ENCODE measurements at regions not wholly inside any gene's neighbourhood (a gene's known extent, or its start where the extent isn't known, plus 50 kb on each side); places are given as distances from the start of the nearest gene placed in this dataset.

DNA sequence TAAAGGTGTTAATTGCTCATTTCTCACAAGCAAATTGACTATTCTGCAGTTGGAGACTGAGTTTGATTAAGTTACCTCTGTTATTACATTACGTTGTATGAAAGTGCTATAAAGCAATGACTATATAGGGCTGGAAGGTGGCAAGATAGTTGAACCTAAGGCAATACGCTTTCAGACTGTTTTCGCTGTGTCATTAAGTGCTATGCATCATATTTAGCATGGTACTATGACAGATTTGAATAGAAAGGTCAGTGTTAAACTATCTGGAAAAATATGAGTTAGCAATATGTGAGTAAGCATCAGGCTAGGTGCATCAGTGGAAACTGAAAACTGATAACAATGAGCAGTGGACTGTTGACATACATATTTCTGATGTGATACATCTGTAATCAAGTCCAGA lies 206.0 kb upstream of the ARHGAP24 start:
- Histone ChIP-seq H3K27ac (ENCODE audit: low read depth, low read length) (no peak overlapping the region), H3K18ac (ENCODE audit: low read length) (no peak overlapping the region), H3K23ac (ENCODE audit: low read length) (no peak overlapping the region), H3K9me3 (ENCODE audit: insufficient read depth, low read depth, low read length) (no peaks in the 10 kb centered on the region), H2AK5ac (ENCODE audit: low read length) (no peak overlapping the region), H3K4me1 (ENCODE audit: control insufficient read depth in 1 of 2, insufficient read depth in 2 of 2, low read length in 2 of 2) (no peaks in the 10 kb centered on the region), H3K27me3 (ENCODE audit: insufficient read depth, low read length) (no peaks in the 10 kb centered on the region), H3K14ac (ENCODE audit: low read length) (no peak overlapping the region), H2AFZ (ENCODE audit: insufficient read depth, low read length, poor library complexity) (no peak overlapping the region), H3K36me3 (ENCODE audit: control insufficient read depth in 1 of 2, insufficient read depth in 2 of 2, low read length in 2 of 2) (no peaks in the 10 kb centered on the region), H3K4me3 (ENCODE audit: low read depth, low read length) (no peak overlapping the region), H2BK12ac (ENCODE audit: low read length) (no peak overlapping the region), H4K91ac (ENCODE audit: low read depth, low read length) (no peak overlapping the region), H4K12ac (ENCODE audit: low read depth, low read length) (no peak overlapping the region), H2BK5ac (ENCODE audit: low read depth, low read length, poor library complexity) (no peak overlapping the region), H3K4ac (ENCODE audit: low read depth, low read length) (no peak overlapping the region), H3K4me2 (ENCODE audit: low read length) (no peak overlapping the region), H2BK120ac (ENCODE audit: insufficient read depth, low read length, poor library complexity) (no peak overlapping the region), H3K79me2 (ENCODE audit: control insufficient read depth, insufficient read depth, low read length, poor library complexity) (no peaks in the 10 kb centered on the region), H3K79me1 (ENCODE audit: low read length) (no peaks in the 10 kb centered on the region), H3K9ac (ENCODE audit: low read length) (no peak overlapping the region), H4K8ac (ENCODE audit: low read depth, low read length) (no peak overlapping the region)
- DNase-seq: no peak
- WGBS (ENCODE audit: extremely low coverage, insufficient coverage, insufficient read length): no CpG with 5 or more reads among the region's 3 CpGs

DNA sequence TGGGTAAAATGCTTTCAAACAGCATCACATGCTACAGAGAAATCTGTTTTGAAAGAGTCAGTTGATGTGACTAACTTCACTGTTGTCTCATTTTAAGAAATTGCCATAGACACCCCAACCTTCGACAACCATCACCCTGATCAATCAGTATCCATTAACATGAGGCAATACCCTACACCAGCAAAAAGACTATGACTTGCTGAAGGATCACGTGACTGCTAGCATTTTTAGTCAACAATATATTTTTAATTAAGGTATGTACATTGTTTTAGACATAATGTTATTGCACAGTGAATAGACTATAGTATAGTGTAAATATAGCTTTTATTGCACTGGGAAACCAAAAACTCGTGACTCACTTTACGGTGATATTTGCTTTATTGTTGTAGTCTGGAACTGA lies 200.0 kb upstream of the ARHGAP24 start:
- DNase-seq: no peak
- no peak overlapping the region for H4K12ac ChIP-seq (ENCODE audit: low read depth, low read length)
- no peak overlapping the region for H3K9ac ChIP-seq (ENCODE audit: low read length)
- H3K4ac ChIP-seq (ENCODE audit: low read depth, low read length): no peak overlapping the region
- H3K18ac ChIP-seq (ENCODE audit: low read length): no peak overlapping the region
- no peak overlapping the region for H3K4me2 ChIP-seq (ENCODE audit: low read length)
- H2BK12ac ChIP-seq (ENCODE audit: low read length): no peak overlapping the region
- WGBS (ENCODE audit: extremely low coverage, insufficient coverage, insufficient read length): no CpG with 5 or more reads among the region's 4 CpGs
- H3K14ac ChIP-seq (ENCODE audit: low read length): no peak overlapping the region
- H4K91ac ChIP-seq (ENCODE audit: low read depth, low read length): no peak overlapping the region
- H3K27ac ChIP-seq (ENCODE audit: low read depth, low read length): no peak overlapping the region
- no peak overlapping the region for H2BK5ac ChIP-seq (ENCODE audit: low read depth, low read length, poor library complexity)
- no peak overlapping the region for H4K8ac ChIP-seq (ENCODE audit: low read depth, low read length)
- H3K36me3 ChIP-seq (ENCODE audit: control insufficient read depth in 1 of 2, insufficient read depth in 2 of 2, low read length in 2 of 2): no peaks in the 10 kb centered on the region
- no peak overlapping the region for H3K4me3 ChIP-seq (ENCODE audit: low read depth, low read length)
- H3K79me2 ChIP-seq (ENCODE audit: control insufficient read depth, insufficient read depth, low read length, poor library complexity): no peaks in the 10 kb centered on the region
- no peaks in the 10 kb centered on the region for H3K9me3 ChIP-seq (ENCODE audit: insufficient read depth, low read depth, low read length)
- no peaks in the 10 kb centered on the region for H3K27me3 ChIP-seq (ENCODE audit: insufficient read depth, low read length)
- no peaks in the 10 kb centered on the region for H3K4me1 ChIP-seq (ENCODE audit: control insufficient read depth in 1 of 2, insufficient read depth in 2 of 2, low read length in 2 of 2)
- no peak overlapping the region for H3K23ac ChIP-seq (ENCODE audit: low read length)
- H2BK120ac ChIP-seq (ENCODE audit: insufficient read depth, low read length, poor library complexity): no peak overlapping the region
- no peaks in the 10 kb centered on the region for H3K79me1 ChIP-seq (ENCODE audit: low read length)
- no peak overlapping the region for H2AFZ ChIP-seq (ENCODE audit: insufficient read depth, low read length, poor library complexity)
- H2AK5ac ChIP-seq (ENCODE audit: low read length): no peak overlapping the region

DNA sequence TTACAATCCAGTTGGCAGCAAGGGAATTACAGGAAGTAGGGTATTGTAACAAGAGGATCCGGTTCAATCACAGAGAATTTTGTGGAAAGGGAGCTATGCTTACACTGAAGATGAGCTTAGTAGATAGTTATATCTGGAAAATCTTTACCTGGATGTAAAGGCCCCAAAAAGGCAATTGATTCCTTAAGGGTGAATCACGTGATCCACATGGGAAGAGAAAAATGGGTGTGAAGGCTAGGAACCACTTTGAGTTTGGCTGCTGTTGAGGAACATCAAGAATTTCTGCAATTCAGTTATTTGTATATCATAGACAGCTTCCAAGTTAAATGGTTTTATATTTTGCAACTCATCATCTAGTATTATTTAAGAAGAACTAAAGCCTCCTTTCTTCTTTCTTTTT lies 194.0 kb upstream of the ARHGAP24 start:
- Histone ChIP-seq H3K4ac (ENCODE audit: low read depth, low read length) (no peak overlapping the region), H3K4me1 (ENCODE audit: control insufficient read depth in 1 of 2, insufficient read depth in 2 of 2, low read length in 2 of 2) (no peaks in the 10 kb centered on the region), H3K79me1 (ENCODE audit: low read length) (no peaks in the 10 kb centered on the region), H3K4me2 (ENCODE audit: low read length) (no peak overlapping the region), H2BK12ac (ENCODE audit: low read length) (no peak overlapping the region), H3K9ac (ENCODE audit: low read length) (no peak overlapping the region), H3K4me3 (ENCODE audit: low read depth, low read length) (no peak overlapping the region), H2BK120ac (ENCODE audit: insufficient read depth, low read length, poor library complexity) (no peak overlapping the region), H3K36me3 (ENCODE audit: control insufficient read depth in 1 of 2, insufficient read depth in 2 of 2, low read length in 2 of 2) (no peaks in the 10 kb centered on the region), H3K79me2 (ENCODE audit: control insufficient read depth, insufficient read depth, low read length, poor library complexity) (no peaks in the 10 kb centered on the region), H3K9me3 (ENCODE audit: insufficient read depth, low read depth, low read length) (no peaks in the 10 kb centered on the region), H3K23ac (ENCODE audit: low read length) (no peak overlapping the region), H3K14ac (ENCODE audit: low read length) (no peak overlapping the region), H3K27me3 (ENCODE audit: insufficient read depth, low read length) (no peaks in the 10 kb centered on the region), H4K91ac (ENCODE audit: low read depth, low read length) (no peak overlapping the region), H2AK5ac (ENCODE audit: low read length) (no peak overlapping the region), H2BK5ac (ENCODE audit: low read depth, low read length, poor library complexity) (no peak overlapping the region), H2AFZ (ENCODE audit: insufficient read depth, low read length, poor library complexity) (no peak overlapping the region), H4K8ac (ENCODE audit: low read depth, low read length) (no peak overlapping the region), H3K27ac (ENCODE audit: low read depth, low read length) (no peak overlapping the region), H4K12ac (ENCODE audit: low read depth, low read length) (no peak overlapping the region), H3K18ac (ENCODE audit: low read length) (no peak overlapping the region)
- DNase-seq: no peak
- no CpG with 5 or more reads among the region's 2 CpGs for WGBS (ENCODE audit: extremely low coverage, insufficient coverage, insufficient read length)

DNA sequence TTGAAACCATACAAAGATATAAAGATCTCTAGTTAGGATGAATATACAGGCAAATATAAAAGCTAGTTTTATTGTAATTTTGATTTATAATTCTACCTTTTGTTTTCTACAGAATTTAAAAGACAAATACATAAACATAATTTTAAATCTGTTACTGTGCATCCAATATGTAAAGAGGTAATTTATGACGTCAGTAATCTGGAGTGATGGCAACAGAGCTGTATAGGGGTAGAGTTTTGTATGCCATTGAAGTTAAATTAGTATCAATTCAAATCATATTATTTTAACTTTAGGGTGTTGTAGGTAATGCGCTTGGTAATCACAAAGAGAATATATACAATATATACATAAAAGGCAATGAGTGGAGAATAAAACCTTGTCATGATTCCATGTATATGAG lies 183.7 kb upstream of the ARHGAP24 start:
- Histone ChIP-seq H2AFZ (ENCODE audit: insufficient read depth, low read length, poor library complexity) (no peak overlapping the region), H3K79me1 (ENCODE audit: low read length) (no peaks in the 10 kb centered on the region), H2AK5ac (ENCODE audit: low read length) (no peak overlapping the region), H2BK5ac (ENCODE audit: low read depth, low read length, poor library complexity) (no peak overlapping the region), H4K12ac (ENCODE audit: low read depth, low read length) (no peak overlapping the region), H3K9ac (ENCODE audit: low read length) (no peak overlapping the region), H3K23ac (ENCODE audit: low read length) (no peak overlapping the region), H3K27ac (ENCODE audit: low read depth, low read length) (no peak overlapping the region), H4K91ac (ENCODE audit: low read depth, low read length) (no peak overlapping the region), H3K14ac (ENCODE audit: low read length) (no peak overlapping the region), H3K9me3 (ENCODE audit: insufficient read depth, low read depth, low read length) (no peaks in the 10 kb centered on the region), H2BK12ac (ENCODE audit: low read length) (no peak overlapping the region), H3K4me3 (ENCODE audit: low read depth, low read length) (no peak overlapping the region), H3K18ac (ENCODE audit: low read length) (no peak overlapping the region), H2BK120ac (ENCODE audit: insufficient read depth, low read length, poor library complexity) (no peak overlapping the region), H3K4ac (ENCODE audit: low read depth, low read length) (no peak overlapping the region), H3K4me1 (ENCODE audit: control insufficient read depth in 1 of 2, insufficient read depth in 2 of 2, low read length in 2 of 2) (no peaks in the 10 kb centered on the region), H3K4me2 (ENCODE audit: low read length) (no peak overlapping the region), H4K8ac (ENCODE audit: low read depth, low read length) (no peak overlapping the region), H3K36me3 (ENCODE audit: control insufficient read depth in 1 of 2, insufficient read depth in 2 of 2, low read length in 2 of 2) (no peaks in the 10 kb centered on the region), H3K27me3 (ENCODE audit: insufficient read depth, low read length) (no peaks in the 10 kb centered on the region), H3K79me2 (ENCODE audit: control insufficient read depth, insufficient read depth, low read length, poor library complexity) (no peaks in the 10 kb centered on the region)
- WGBS (ENCODE audit: extremely low coverage, insufficient coverage, insufficient read length): no CpG with 5 or more reads among the region's 2 CpGs
- no peak for DNase-seq

Data from trophoblast cell (in vitro differentiated cells and primary cell).